NCI-H446 (cell line): ENCODE measurements at regions not wholly inside any gene's neighbourhood (a gene's known extent, or its start where the extent isn't known, plus 50 kb on each side); places are given as distances from the start of the nearest gene placed in this dataset.
A peak's percentile ranks its signal among the peaks of the same experiment; 100 is the strongest.
"Not testable (repeated sequence)": the region's sequence is repeated elsewhere in the genome, so short reads cannot be mapped to it uniquely, and the experiment has no call there.

Experiments used
- DNase-seq, 2 experiments: peaks; one replicate each; lab custom pipeline; 2025; lab: John Stamatoyannopoulos, UW

DNA sequence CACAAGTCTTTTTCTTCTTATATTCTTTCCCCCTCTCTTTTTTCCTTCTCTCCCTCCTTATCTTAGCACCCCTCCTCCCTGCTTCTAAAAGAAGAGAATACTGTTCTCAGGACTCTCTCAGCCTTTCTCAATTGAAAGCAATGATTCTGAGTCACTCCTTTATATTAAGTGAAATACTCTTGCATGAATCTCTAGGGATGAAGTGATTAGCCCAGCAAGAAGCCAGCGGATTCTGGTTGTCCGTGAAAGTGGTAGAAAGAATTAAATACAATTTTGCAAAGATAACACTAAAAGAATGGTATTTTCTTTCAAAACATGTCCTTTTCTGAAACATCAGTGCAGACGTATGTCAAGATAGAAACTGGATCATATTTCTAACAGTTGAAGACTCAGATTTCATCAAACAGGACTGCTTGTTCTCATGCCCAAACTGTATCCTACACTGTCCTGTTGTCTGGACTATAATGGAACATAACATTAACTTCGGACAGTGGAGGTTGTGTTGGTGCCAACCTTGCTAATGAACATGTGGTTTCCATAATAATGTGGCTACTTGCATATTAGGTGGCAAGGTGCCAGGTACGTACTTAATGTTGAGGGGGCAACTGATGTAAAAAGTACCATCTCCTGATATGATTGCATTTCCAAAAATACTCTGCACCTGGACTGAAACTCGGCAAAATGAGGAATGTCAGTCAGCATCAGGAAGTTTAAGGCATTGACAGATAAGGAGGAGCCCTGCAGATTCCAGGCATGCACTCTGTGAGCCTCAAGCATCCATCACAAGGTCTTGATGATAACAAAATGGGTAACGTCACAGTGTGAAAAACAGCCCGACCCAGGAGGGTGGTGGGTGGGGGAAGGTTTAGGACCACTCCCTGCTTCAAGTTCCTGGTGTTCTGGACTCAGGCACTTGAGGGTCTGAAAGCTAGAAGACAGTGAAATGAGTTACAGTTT lies 357.2 kb downstream of the DLEU7 start:
- no peak for DNase-seq

DNA sequence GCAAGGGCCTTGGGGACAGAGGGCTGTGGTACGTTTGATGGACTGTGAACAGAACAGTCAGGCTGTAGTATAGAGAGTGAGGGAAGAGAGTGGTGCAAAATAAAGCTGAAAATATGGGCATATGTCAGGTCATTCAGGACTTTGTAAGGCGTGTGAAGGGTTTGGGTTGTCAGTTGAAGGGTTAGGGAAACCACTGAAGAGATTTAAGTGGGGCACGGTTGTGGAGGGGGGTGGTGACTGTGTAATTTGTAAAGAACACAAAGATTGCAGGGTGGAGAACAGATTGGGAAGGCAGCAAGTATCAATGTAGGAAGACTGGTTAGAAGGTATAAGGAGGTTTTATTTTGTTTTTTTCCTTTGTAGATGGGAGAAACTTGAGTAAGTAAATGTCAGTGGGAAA lies 349.8 kb downstream of the DLEU7 start:
- DNase-seq: no peak

- no peak for DNase-seq
These were observed 349.4 kb downstream of the DLEU7 start for GRCh38 chr13:50494138-50494537.

DNA sequence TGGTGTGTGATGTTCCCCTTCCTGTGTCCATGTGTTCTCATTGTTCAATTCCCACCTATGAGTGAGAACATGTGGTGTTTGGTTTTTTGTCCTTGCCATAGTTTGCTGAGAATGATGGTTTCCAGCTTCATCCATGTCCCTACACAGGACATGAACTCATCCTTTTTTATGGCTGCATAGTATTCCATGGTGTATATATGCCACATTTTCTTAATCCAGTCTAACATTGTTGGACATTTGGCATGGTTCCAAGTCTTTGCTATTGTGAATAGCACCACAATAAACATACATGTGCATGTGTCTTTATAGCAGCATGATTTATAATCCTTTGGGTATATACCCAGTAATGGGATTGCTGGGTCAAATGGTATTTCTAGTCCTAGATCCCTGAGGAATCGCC lies 340.3 kb downstream of the DLEU7 start:
- DNase-seq: not testable (repeated sequence)

DNA sequence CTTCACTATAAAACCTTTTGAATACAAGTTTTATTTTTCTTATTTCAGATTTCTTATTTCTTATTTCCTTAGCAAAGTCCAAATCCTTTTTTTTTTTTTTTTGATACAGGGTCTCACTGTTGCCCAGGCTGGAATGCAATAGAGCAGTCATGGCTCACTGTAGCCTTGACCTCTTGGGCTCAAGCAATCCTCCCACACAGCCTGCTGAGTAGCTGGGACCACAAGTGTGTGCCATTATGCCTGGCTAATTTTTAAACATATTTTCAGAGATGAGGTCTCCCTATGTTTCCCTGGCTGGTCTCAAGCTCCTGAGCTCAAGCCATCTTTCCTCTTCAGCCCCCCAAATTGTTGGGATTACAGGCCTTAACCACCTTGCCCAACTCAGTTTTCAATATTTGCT lies 334.3 kb downstream of the DLEU7 start:
- no peak for DNase-seq

DNA sequence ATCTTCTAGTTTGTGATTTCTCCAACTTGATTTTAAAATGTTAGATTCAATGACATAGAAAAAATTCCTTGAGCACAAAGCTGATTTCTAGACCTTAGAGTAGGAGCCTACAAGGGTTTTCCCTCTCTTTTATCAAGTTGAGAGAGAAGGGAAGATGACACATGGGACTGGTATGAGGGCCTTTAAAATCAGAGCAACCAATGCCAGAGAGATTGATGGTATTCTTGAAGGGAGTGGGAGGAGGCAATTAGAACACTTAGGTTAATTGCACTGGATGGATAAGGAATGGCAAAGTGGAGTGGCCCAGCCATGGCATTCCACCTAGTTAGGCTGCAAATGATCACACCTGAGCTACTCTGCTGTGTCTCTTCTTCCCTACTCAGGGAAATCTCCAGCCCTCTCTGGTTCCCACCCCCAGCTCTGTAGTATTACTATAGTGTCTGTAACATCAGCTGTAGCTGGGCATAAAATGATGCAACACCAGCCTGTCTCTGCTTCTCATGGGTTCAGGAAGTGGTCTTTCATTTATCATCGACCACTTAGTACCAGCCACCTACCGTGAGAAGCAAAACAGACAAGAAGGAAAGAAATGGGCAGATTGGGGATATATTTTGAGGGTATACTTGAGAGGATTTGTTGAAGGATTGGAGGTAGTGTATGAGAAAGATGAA lies 333.6 kb downstream of the DLEU7 start:
- DNase-seq: no peak

GRCh38 chr13:50510885-50511545 lies 332.5 kb downstream of the DLEU7 start:
- not testable (repeated sequence) for DNase-seq

GRCh38 chr13:50511877-50512341 lies 331.6 kb downstream of the DLEU7 start:
- DNase-seq: no peak

GRCh38 chr13:50512474-50513299 lies 330.8 kb downstream of the DLEU7 start:
- no peak for DNase-seq

- peak in 1 of 2 experiments; percentile 10 for DNase-seq
These were observed 330.1 kb downstream of the DLEU7 start for GRCh38 chr13:50513300-50513877.

DNA sequence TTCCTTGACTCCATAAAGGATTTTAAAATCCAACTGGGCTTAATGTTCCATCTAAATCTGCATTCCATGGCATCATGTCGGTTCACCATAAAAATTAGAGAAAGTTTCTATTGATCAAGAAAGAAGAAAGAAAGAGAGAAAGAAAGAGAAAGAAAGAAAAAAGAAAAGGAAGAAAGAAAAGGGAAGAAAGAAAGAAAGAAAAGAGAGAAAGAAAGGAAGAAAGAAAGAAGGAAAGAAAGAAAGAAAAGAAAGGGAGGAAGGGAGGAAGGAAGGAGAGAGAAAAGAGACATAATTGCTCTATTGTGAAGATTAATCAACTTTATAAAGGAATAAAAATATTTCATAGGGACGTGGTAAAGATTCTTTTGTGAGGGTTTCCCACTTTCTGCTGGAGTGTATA lies 329.2 kb downstream of the DLEU7 start:
- DNase-seq: no peak

DNA sequence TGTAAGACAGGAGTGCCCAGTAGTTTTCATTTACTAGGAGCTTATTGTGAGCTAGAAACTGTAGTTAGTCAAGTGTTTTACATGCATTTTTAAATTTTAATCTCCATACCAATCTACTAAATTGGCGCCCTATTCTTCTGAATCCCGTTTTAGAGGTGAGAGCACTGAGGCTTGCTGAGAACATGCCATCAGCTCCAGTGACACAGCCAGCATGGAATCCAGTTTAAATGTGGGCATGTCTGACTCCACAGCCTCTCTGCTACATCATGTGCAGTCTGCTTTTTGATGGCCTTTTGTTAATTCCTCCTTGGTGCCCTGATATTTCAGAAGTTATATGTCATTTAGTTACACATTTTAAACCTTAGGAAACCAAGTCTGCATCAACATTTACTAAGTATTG lies 325.4 kb downstream of the DLEU7 start:
- no peak for DNase-seq

DNA sequence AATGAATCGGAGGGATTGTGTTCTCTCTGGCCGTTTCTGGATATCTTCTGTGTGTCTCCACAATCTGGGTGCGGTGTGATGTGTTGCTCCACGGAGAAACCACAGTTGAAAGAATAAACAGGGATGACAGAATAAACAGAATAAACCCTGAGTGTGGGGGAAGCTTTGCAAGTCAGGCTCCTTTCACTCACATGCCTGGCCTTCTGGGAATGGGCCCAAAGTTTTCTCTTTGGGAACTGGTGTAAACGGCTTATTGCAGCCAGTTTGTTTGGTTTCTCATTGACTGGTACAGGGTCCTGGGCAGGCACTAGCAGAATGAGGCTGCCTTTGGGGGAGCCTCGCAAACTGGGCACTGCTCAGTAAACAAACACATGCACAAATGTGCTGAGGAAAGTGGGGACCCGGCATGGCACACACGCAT lies 324.7 kb downstream of the DLEU7 start:
- DNase-seq: no peak

DNA sequence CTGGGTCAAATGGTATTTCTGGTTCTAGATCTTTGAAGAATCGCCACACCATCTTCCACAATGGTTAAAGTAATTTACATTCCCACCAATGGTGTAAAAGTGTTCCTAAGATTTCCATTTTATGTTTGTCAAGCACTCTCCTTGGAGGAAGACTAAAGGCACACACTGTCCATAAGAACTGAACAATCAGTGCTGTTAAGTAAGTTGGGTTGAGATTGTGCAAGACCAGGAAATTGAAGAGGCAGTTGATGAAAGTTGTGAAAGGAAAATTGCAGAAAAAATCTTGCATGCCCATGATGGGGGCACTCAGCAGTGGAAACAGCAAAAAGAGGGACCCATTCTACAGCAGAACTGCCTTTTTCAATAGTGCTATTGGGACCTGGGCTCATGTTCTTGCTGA lies 323.6 kb downstream of the DLEU7 start:
- no peak for DNase-seq

DNA sequence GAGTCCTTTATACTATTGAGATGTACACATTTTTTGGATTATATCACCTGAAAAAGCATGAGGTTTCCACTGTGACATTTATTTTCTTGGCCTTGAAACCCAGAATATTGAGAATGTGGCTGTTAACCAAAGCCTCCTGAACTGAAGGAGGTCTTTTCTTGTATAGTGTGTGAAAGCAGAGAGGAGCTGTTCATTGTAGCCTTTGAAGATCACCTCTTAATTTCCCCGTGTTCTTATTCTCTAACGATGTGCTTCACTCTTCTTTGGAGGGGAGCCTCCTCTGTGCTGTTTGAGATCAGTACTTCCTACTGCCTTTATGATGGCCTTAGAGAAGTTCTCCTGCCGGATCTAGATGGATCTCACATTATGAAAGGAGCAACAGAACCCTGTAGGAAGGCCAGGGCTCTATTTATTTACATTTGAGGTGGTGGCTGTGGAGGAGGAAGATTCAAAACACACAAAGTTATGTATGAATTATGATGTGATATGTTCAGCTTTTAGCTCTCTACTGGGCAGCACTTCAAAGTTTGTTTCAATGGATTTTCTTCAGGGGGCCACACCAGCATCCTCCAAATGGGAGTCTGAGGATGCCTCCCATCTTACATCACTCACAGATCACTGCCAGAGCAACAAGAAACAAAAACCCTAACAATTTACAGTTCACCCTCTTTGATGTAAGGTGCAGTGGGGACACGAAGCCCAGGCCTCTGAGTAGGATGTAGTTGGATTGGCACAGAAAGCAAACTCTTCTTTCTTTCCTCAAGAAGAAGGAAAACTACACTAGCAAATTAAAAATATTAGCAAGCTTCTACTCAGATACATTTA lies 322.3 kb downstream of the DLEU7 start:
- no peak for DNase-seq

DNA sequence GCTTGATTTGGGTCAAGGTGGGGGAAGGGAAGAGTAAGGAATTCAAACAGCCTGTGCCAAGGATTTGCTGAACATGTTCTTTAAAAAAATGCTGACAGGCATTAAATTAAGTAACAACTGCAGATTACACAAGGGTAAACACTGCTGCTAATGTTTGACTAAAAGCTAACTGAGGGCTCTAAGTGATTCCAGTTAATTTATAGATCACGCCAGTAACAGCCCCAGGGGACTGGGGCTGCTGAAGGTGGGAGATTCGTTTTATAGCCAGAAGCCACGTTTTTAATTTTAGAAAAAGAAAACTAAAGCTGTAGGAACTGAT lies 321.7 kb downstream of the DLEU7 start:
- no peak for DNase-seq

- DNase-seq: no peak
These were observed 321.0 kb downstream of the DLEU7 start for GRCh38 chr13:50522506-50522905.

- DNase-seq: no peak
These were observed 320.2 kb downstream of the DLEU7 start for GRCh38 chr13:50523307-50523706.

- DNase-seq: no peak
These were observed 318.9 kb downstream of the DLEU7 start for GRCh38 chr13:50524560-50524959.

GRCh38 chr13:50526661-50527071 lies 316.8 kb downstream of the DLEU7 start:
- no peak for DNase-seq

- DNase-seq: peak in 1 of 2 experiments; percentile 11
These were observed 316.3 kb downstream of the DLEU7 start for GRCh38 chr13:50527188-50527587.
